Stomach (tissue), 4 donors: ENCODE measurements at regions not wholly inside any gene's neighbourhood (a gene's known extent, or its start where the extent isn't known, plus 50 kb on each side); places are given as distances from the start of the nearest gene placed in this dataset.

Experiments
- CTCF ChIP-seq, 7 experiments: fragments of 450-650 bp in 4 of 7; fragments of 200-600 bp in 3 of 7; sonication (generic) in 3 of 7; IDR thresholded peaks; one replicate each; pipeline ENCODE4 v1.5.1; 2016 to 2019; ENCODE audit warnings: antibody characterized with exemption in 7 of 7, control low read depth in 2 of 7, mild to moderate bottlenecking in 1 of 7
- EP300 ChIP-seq: sonication (generic); formaldehyde crosslinking; IDR thresholded peaks from one replicate; pipeline ENCODE4 v1.6.1; 2017; ENCODE audit warnings: antibody characterized with exemption
- POLR2A ChIP-seq, 4 donors: fragments of 450-650 bp; IDR thresholded peaks; one replicate each; pipeline ENCODE4 v1.6.1; 2016; ENCODE audit warnings: antibody characterized with exemption in 4 of 4, control low read depth in 2 of 4, mild to moderate bottlenecking in 1 of 4, moderate library complexity in 1 of 4
- POLR2AphosphoS5 ChIP-seq, 3 donors: sonication (generic); formaldehyde crosslinking; IDR thresholded peaks; one replicate each; pipeline ENCODE4 v1.6.1; 2016; ENCODE audit warnings: antibody characterized with exemption in 3 of 3

GRCh38 chr12:66059666-66060065 lies 70.9 kb downstream of the LLPH start:
- TF ChIP-seq CTCF (IDR thresholded peaks at IDR 0.05) (no peak), POLR2A (IDR thresholded peaks at IDR 0.05) (no peak), POLR2AphosphoS5 (IDR thresholded peaks at IDR 0.05) (no peak), EP300 (no peak)
